AG08395 (cell line): ENCODE measurements at regions not wholly inside any gene's neighbourhood (a gene's known extent, or its start where the extent isn't known, plus 50 kb on each side); places are given as distances from the start of the nearest gene placed in this dataset.
"Not testable (repeated sequence)": the region's sequence is repeated elsewhere in the genome, so short reads cannot be mapped to it uniquely, and the experiment has no call there.

Source experiments
- DNase-seq: peaks from one replicate; pipeline ENCODE4 v3.0.0; 2012; ENCODE audit warnings: mixed read lengths, low spot score

DNA sequence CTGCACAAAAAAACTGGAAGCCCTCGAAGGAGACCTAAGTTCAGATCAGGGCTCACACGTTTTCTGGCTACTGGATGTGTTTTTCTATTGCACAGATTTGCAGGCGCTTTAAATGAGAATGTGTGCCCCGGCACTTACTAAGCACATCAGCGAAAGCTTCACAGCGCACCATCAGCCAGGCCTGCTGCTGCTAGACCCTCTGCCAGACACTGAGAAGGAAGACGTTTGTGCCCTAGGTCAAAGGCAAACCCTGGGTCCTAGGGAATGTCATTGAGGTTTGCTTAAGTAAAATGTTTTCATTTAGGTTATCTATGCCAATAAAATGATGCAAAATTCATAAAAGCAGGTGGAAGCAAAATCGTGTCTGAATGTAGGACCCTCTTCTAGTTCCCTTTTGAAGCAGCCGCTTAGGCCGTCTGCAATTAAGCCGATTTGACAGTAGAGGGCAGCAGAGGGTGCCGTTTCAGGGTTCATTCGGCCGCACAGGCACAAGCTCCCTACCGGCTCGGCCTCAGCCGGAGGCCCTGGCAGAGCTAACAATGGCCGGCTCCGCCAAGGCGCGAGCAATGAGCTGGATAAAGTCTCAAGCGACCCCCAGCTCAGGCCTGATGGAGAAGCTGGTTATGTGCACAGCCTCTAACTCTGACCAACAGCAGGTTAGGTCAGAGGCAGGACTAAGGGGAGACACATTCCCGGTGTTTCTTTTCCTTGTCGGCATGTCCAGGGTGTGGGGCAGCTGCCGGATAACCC lies 107.2 kb upstream of the FOXA2 start:
- peak; percentile 87 for DNase-seq

DNA sequence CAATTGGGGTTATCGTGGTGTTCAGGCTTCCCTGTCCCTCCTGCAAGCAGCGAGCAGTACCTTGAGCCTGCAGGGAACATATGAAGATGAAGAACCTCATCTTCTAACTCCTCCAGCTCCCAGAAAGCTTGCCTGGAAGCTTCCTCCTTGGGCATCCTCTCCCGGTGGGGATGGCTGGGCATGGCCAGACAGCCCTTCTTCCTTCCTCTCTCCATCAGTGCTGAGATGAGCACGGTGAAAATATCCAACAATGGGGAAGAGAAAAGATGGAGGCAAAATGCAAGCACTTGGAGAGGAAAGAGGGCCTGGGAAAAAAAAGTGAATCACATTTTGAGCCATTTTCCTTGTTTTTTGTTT lies 107.7 kb upstream of the FOXA2 start:
- DNase-seq: no peak

DNA sequence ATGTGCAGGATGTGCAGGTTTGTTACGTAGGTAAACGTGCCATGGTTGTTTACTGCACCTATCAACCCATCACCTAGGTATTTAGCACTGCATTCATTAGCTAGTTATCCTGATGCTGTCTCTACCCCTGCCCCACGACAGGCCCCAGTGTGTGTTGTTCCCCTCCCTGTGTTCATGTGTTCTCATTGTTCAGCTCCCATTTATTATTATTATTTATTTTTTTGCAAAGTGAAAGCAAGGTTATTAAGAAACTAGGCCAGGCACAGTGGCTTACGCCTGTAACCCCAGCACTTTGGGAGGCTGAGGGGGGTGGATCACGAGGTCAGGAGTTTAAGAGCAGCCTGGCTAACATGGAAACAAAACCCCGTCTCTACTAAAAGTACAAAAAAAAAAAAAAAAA lies 108.2 kb upstream of the FOXA2 start:
- DNase-seq: not testable (repeated sequence)

GRCh38 chr20:22696759-22697158 lies 112.4 kb upstream of the FOXA2 start:
- DNase-seq: no peak

GRCh38 chr20:22698259-22698842 lies 114.0 kb upstream of the FOXA2 start:
- no peak for DNase-seq

DNA sequence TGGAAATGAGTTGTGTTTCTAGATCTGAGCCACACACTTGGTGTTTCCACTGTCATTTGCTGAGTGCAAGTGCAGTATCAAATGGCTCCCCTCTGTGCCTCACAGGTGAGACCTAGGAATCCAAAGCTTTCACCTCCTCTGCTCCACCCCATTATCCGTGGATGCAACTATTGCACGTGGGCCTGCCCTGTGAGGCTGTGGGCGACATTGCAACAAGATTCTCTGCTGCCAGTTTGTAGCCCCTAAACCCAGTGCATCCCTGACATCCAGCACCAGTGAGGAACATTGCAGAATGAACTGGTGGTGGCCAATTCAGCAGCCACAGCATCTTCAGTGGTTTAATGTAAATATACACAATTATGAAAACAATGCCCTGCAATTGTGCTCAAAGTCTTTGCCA lies 115.0 kb upstream of the FOXA2 start:
- DNase-seq: no peak

DNA sequence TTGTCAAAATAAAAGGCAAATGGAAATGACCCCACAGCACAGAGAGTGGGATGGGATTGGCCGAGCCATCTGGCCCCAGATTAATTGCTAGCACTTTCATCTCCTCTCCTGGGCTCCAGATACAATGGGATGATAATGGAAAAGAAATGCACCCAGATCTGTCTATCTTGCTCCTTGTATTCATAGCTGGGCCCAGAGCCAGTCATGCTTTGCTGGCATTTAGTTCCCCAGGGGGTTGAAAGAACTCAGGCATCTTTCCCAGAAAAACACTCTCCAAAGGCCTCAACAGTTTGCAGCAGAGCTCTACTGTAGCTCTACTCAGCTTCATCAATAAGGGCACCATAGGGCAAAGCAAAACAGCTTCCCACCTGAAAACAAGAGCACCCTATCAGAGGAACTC lies 116.0 kb upstream of the FOXA2 start:
- no peak for DNase-seq

- DNase-seq: no peak
Measured at GRCh38 chr20:22701679-22702308, 117.4 kb upstream of the FOXA2 start.

DNA sequence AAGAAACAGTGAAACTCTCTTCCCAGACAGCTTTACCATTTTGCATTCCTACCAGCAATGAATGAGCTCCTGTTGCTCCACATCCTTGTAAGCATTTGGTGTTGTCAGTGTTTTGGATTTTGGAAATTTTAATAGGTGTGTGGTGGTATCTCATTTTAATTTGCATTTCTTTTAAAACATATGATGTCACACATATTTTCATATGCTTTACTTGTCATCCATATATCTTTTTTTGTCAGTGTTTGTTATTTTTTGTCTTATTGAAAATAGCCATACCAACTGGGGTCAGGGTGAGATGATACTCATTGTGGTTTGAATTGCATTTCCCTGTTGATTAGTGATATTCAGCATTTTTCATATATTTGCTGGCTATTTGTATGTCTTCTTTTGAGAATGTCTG lies 119.5 kb upstream of the FOXA2 start:
- no peak for DNase-seq

DNA sequence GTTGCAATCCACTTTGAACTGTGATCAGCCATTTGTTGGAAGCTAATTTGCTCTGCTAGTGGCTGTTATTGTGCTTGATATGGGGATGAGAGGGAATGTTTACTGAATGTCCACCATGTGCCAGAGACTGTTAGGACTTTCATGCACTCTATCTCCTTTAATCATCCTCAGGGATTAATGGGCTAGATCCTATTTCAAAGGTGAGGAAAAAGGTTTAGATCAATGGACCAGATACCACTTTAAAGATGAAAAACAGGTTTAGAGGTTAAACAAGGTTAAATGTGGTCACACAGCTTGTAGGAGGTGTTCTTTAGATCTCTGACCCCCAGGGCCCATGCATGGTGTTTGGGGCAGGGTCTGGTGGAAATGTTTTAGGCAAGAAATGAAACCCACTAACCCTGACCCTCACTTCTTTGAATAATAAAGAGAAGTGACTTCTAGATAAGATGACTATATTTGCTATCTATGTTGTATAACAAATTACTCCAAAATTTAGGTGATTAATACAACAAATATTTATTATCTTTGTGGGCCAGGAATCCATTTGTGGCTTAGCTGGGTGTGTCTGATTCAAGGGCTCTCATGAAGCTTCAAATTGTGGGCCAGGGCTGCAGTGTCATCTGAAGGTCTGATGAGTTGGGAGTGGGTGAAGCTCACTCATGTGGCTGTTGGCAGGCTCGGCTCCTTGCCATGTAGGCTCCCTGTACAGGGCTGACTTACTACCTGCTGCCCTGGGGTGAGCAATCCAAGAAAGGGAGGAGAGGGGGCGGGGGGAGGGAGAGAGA lies 127.8 kb upstream of the FOXA2 start:
- no peak for DNase-seq

DNA sequence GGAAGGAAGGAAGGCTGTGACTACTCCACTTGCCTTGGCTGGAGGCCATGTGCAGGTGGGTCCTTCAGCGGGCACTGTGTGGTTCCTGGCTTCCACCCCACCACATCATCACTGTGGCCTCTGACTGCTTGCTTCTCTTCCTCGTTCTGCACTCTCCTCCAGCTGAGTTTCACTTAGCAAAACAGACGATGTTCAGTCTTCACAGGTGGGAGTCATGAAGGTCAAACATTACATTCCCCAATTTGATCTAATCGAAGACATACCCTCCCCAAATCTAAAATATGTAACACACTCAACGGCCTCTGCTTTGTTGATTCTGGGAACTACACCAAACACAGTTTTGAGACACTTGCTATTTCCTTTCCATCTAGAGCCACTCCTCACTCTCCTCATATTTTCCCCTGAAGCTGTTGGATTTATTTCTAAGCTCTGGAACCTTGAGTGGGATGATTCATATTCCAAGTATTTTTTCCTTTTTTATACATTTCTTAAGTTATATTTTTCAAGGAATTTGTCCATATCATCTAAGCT lies 132.5 kb upstream of the FOXA2 start:
- no peak for DNase-seq

DNA sequence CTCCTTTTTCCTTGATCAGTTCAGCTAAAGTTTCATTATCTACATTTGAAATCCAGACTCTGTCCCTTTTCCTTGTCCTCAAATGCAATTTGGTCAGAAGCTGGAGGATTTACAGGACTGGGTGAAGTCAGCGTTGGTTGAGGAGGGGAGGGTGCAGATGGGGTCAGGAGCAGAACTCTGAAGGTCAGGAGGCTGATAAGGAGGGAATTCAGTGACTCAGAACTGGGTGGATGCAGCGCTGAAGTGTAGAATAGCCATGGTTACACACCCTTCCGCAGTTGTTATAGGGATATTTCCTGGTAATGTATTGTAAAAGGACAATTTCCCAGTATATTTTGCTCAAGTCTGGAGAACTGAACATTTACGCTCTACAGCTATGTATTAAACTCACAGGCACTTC lies 133.1 kb upstream of the FOXA2 start:
- DNase-seq: no peak

- no peak for DNase-seq
Measured at GRCh38 chr20:22719167-22719591, 134.8 kb upstream of the FOXA2 start.

DNA sequence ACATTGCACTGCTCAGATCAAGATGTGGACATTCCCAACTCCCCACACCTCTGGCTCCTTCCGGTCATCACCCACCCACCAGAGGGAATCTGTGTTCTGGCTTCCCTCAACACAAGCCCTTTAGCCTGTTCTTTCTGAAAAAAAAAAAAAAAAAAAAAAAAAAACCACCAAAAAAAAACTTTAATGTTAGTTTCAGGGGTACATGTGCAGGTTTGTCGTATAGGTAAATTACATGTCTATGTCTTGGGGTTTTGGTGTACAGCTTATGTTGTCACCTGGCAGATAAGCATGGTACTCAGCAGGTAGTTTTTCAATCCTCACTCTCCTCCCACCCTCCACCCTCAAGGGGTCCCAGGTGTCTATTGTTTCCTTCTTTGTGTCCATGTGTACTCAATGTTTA lies 135.8 kb upstream of the FOXA2 start:
- no peak for DNase-seq

GRCh38 chr20:22722811-22723210 lies 138.4 kb upstream of the FOXA2 start:
- DNase-seq: no peak

DNA sequence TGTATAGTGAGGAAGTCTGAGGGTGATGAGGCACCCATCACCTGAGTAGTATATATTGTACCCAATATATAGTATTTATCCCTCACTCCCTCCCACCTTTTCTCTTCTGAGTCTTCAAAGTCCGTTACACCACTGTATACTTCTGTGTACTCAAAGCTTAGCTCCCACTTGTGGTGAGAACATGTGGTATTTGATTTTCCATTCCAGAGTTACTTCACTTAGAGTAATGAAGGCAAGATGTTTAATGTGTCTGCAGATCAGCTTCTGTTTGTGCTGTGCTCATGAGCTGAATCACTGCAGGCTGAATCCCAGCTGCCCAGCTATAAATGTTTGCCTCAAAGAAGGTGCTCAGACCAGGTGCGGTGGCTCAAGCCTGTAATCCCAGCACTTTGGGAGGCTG lies 139.3 kb upstream of the FOXA2 start:
- no peak for DNase-seq

DNA sequence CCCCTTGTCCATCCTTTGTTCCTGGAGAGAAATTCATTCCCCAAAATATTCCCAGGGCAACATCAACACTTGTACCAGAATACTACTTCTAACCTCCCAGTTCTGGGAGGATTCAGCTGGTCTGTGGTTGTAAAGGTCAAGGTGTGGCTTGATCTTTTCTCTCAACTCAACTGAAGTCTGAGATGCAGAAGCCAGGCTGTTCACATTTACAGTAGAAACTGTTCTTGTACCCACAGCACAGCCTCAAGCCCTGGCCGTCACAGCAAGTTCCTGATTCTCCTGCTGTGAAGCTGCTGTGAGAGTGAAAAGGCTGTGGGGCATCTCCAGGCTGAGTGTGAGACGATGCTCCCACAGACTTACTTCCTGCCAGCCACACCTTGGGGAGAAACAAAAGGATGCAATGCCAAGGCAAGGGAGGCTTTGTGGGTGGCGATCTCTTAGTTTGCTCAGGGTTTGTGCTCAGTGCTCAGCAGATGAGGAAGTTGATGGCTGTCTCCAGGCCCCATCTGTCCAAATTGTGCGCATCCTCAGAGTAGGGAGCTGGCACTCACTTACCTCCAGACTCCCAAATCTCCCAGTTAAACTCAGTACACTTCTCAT lies 143.9 kb upstream of the FOXA2 start:
- DNase-seq: no peak

DNA sequence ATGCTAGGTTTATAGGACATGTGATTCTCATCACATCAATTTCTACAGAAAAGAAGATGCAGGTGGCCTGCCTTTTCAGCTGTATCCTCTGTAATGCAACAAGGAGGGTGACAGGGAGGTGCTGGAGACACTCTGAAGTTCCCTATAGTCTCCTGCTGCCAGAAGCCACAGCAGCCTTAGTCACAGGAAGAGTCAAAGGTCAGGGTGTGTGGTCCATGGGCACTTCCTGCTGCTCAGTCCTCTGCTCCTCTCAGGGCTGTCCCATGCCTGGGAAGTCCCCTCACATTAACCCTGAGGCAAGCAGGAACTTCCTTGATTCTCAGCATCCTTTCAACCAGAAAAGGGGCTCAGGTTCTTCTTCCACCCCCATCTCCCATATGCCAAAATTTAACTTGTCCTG lies 144.8 kb upstream of the FOXA2 start:
- DNase-seq: no peak

DNA sequence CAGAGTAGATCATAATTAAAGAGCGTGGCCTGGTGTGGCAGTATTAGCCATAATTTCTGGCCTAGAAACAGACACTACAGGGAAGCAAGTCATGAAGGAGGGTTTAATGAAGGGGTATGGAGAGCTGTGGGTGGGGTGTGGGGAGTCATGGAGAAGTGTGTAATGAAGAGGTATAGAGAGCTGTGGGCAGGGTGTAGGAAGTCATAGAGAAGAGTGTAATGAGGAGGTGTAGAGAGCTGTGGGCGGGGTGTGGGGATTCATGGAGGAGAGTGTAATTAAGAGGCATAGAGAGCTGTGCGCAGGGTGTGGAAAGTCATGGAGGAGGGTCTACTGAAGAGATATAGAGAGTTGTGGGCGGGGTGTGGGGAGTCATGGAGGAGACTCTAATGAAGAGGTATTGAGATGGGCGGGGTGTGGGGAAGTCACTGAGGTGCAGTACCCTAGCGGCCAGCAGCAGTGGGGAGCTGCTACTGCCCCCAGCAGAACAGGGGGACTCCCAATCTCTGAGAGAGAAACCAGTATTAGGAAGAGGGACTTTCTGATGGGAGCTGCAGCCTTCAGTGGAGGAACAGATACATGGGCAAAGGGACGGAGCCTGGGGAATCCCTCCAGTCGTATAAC lies 145.4 kb upstream of the FOXA2 start:
- no peak for DNase-seq

DNA sequence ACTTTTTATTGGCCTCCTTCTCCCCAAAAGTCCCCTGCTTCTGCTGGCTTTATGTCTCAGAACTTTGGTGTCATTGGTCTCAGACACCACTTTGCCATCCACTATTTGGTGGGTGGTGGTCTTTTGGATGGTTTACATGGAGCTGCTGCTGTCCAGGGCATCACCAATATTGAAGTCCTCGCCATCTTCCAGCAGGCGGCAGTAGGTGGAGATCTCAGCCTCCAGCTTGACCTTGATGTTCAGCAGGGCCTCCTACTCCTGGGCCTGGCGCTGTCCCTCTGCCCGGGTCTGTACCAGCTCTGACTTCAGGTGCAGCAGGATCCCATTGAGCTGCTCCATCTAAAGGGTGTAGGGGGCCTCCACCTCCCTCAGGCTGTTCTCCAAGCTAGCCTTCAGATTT lies 148.4 kb upstream of the FOXA2 start:
- no peak for DNase-seq

GRCh38 chr20:22734946-22735647 lies 150.7 kb upstream of the FOXA2 start:
- DNase-seq: not testable (repeated sequence)
